Activated CD8-positive, alpha-beta T cell treated with anti-CD3 and anti-CD28 coated beads for 36 hours (primary cell): ENCODE measurements at regions not wholly inside any gene's neighbourhood (a gene's known extent, or its start where the extent isn't known, plus 50 kb on each side); places are given as distances from the start of the nearest gene placed in this dataset.

Experiments used
- ATAC-seq: fragments of 200-7000 bp; cut with Tn5 transposase; one replicate; pipeline ENCODE4 v1.10.0; 2021; ENCODE audit warnings: mild to moderate bottlenecking, moderate library complexity
- CTCF ChIA-PET: fragments of 350-600 bp; sonication (Branson Sonifier 250); formaldehyde crosslinking; loops from one replicate; lab custom pipeline; 2021; ENCODE audit warnings: antibody characterized with exemption; lab: Charles Lee
- POLR2A ChIA-PET: fragments of 350-600 bp; sonication (Branson Sonifier 250); formaldehyde crosslinking; loops from one replicate; lab custom pipeline; 2021; ENCODE audit warnings: antibody characterized with exemption; lab: Charles Lee
- DNase-seq: peaks from one replicate; pipeline ENCODE4 v3.0.0-alpha.2; 2020
- H3K27ac Mint-ChIP-seq: one replicate; pipeline ENCODE4 v1.8.0; 2021; ENCODE audit warnings: mild to moderate bottlenecking, mixed read lengths
- H3K27me3 Mint-ChIP-seq: one replicate; pipeline ENCODE4 v1.8.0; 2021; ENCODE audit warnings: mixed read lengths
- H3K36me3 Mint-ChIP-seq: one replicate; pipeline ENCODE4 v1.8.0; 2021; ENCODE audit warnings: low read depth, mixed read lengths
- H3K4me1 Mint-ChIP-seq: one replicate; pipeline ENCODE4 v1.8.0; 2021; ENCODE audit warnings: low read depth, mixed read lengths
- H3K4me3 Mint-ChIP-seq: one replicate; pipeline ENCODE4 v1.8.0; 2021; ENCODE audit warnings: mild to moderate bottlenecking, moderate library complexity, mixed read lengths
- H3K9me3 Mint-ChIP-seq: one replicate; pipeline ENCODE4 v1.8.0; 2021; ENCODE audit warnings: mixed read lengths
- CTCF ChIP-seq: fragments of 200-600 bp; IDR thresholded peaks from one replicate; pipeline ENCODE4 v1.8.0; 2022; ENCODE audit warnings: antibody characterized with exemption, mild to moderate bottlenecking
- intact Hi-C: fragments of 100-400 bp; cut with micrococcal nuclease; formaldehyde crosslinking; loops from one replicate; pipeline ENCODE4 v1.10.0; 2022

- no peak for ATAC-seq
- no peak for DNase-seq
- peaks cover 5% of the 10 kb centered on the region for H3K4me1 Mint-ChIP-seq
- no peaks in the 10 kb centered on the region for H3K36me3 Mint-ChIP-seq
- H3K27me3 Mint-ChIP-seq, result peaks cover 7% of the 10 kb centered on the region
- ChIA-PET CTCF (interaction anchor here (1.1 kb wide), 1 partner anchor 104 kb away, joined by 3 read pairs; no protein-coding TSS in a partner anchor), POLR2A (no interaction called here)
- H3K9me3 Mint-ChIP-seq, result no peaks in the 10 kb centered on the region
- no peak overlapping the region for H3K4me3 Mint-ChIP-seq
- no peak overlapping the region for H3K27ac Mint-ChIP-seq
- intact Hi-C loops, result no loop called here
- TF ChIP-seq CTCF, result no peak
Measured at GRCh38 chr2:239605409-239605808, 204.6 kb upstream of the HDAC4 start.

- DNase-seq (no peak), ATAC-seq (no peak)
- Mint-ChIP-seq H3K4me1 (peaks cover 5% of the 10 kb centered on the region), H3K9me3 (no peaks in the 10 kb centered on the region), H3K36me3 (no peaks in the 10 kb centered on the region), H3K27me3 (peaks cover 7% of the 10 kb centered on the region), H3K27ac (no peak overlapping the region), H3K4me3 (no peak overlapping the region)
- CTCF ChIA-PET, result no interaction called here
- POLR2A ChIA-PET, result no interaction called here
- TF ChIP-seq CTCF, result no peak
- intact Hi-C loops, result no loop called here
Measured at GRCh38 chr2:239604861-239605260, 204.0 kb upstream of the HDAC4 start.

- no peak for DNase-seq
- Mint-ChIP-seq H3K4me1 (peaks cover 5% of the 10 kb centered on the region), H3K36me3 (no peaks in the 10 kb centered on the region), H3K4me3 (no peak overlapping the region), H3K9me3 (no peaks in the 10 kb centered on the region), H3K27me3 (peaks cover 7% of the 10 kb centered on the region), H3K27ac (no peak overlapping the region)
- intact Hi-C loops, result no loop called here
- CTCF ChIA-PET, result no interaction called here
- no peak for TF ChIP-seq CTCF
- ATAC-seq, result no peak
- POLR2A ChIA-PET, result no interaction called here
Measured at GRCh38 chr2:239603411-239604356, 202.9 kb upstream of the HDAC4 start.

DNA sequence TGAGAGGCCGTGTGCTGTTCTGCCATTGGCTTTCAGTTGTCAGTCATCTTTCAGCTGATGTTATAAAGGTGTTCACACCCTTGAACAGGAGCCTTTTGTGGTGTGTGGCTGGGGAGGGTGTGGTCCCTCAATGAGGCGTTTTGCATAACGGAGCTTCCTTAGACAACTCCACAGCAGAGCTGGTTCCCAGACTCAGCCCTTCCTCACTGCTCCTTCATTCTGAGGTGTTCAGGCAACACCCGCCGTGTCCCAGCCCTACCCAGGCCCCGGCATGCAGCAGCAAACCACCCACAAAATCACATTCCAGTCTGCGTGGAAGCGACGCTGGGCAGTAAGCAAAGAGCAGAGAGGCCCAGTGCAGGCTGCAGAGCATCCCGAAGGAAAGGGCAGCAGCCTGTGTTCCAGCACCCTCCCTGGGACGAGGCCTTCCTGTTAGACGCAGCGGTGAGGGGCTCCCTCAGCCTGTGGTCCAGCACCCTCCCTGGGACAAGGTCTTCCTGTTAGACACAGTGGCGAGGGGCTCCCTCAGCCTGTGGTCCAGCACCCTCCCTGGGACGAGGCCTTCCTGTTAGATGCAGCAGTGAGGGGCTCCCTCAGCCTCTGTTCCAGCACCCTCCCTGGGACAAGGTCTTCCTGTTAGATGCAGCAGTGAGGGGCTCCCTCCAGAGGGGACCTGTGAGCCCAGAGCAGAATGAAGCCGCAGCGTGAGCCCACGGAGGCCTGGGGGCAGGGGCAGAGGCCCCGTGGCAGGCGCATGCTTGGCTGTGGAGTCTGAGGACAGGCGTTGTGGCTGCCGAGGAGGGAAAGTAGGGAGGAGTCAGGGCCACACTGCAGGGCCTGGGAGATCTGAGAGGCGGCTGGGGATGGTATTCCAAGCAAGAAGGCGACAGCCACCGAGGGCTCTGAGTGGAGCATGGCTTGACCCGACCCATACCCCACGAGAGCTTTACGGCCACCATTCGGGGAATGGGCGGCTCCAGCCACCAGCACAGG is 201.8 kb upstream of the HDAC4 start:
- no peak for TF ChIP-seq CTCF
- Mint-ChIP-seq H3K4me1 (peaks cover 11% of the 10 kb centered on the region), H3K27me3 (peaks cover 7% of the 10 kb centered on the region), H3K9me3 (no peaks in the 10 kb centered on the region), H3K27ac (no peak overlapping the region), H3K36me3 (no peaks in the 10 kb centered on the region), H3K4me3 (no peak overlapping the region)
- CTCF ChIA-PET, result no interaction called here
- DNase-seq (peak; percentile 15), ATAC-seq (no peak)
- POLR2A ChIA-PET, result no interaction called here
- intact Hi-C loops, result no loop called here
